SW480 (cell line): ENCODE measurements at regions not wholly inside any gene's neighbourhood (a gene's known extent, or its start where the extent isn't known, plus 50 kb on each side); places are given as distances from the start of the nearest gene placed in this dataset.
"Not testable (repeated sequence)": the region's sequence is repeated elsewhere in the genome, so short reads cannot be mapped to it uniquely, and the experiment has no call there.

Experiments
- DNase-seq: peaks from one replicate; pipeline ENCODE4 v3.0.0-alpha.2; 2016; ENCODE audit warnings: low spot score

- no peak for DNase-seq
Observed at GRCh38 chrX:3509934-3510333, 163.5 kb upstream of the MXRA5 start.

DNA sequence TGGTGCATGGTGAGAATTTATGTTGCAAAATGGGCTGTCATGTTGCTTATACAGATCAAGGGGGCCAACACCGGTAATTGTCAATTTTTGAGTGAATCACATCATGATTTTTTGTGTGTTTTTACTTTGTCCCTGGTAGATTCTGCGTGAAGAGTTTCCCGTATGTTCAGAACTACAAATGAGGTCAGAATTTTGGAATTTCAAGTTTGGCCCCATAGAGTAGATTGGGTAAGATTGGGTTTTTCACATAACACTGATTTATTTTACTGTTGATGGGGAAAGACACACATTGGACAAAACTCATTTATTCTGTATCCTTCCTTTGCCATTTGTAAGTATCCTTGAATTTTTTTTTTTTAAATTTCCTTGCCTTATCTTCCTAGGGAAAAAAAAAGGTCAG is 158.5 kb upstream of the MXRA5 start:
- no peak for DNase-seq

DNA sequence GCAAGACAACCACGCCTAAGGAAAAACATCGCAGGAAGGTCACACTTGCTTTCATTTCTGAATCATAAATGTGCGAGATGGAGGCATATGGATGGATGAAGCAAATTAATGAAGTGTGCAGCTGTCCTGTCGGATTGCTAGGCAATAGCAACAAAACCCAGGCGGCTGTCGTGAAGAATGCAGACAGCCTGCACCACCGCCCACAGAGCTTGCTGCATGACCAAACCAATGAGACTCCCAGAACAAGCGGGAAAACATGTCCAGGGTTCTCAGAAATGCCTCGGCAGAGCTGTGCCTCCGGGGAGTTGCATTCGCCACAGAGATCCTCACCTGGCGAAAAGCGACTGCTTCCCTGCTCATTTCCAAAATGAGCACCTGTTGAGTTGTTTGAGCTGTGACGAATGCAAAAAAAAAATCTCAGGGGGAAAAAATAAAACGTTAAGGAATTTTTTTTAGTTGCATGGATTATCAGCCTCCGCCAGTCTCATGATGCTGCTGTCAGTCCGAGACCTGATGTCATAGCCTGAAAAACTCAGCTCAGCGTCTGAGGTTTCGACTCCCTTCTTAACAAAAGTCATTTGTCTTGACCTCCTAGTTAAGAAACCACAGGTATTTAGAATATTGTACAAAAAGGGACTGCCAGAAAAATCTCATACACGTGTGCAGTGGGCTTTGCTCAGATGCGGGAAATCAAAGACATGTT is 155.5 kb upstream of the MXRA5 start:
- no peak for DNase-seq

DNA sequence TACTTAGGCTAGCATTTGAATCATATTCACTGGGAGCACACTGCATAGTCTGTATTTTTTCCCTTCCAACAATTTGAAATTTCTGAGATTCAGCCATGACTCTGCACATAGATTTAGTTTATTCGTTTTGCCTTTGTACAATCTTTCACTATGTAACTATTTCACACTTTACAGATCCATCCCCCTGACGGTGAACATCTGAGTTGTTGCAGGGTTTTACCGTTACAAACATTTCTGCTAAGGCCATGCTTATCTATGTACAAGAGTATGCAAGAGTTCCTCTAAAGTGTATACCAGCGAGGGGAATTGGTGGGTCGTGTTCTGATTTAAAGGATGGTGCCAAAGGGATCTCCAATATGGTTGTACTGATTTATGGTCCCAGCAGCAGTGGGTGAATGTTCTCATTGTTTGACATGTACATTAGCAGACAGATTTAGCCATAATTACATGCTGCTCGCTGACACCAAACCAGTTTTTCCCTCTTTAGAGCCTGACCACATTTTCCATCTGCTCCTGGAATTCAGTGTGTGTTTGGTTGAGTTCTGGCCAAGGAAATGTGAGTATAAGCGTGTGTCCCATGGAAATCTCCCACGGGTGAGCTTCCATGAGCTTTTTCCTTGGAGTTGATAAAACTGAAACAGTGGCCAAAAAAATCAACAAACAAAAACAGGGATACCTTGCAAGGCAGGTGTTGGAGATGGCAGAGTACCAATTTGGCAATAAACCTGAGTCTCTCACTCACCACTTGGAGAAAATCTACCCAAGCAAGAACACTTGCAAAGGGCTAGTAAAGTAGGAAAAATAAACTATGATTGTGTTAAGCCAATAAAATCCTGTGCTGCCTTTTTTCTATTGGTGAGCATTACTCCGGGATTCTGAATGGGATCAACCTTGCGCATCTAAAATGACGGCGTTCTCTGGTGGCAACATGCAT is 149.7 kb upstream of the MXRA5 start:
- DNase-seq: not testable (repeated sequence)

- no peak for DNase-seq
Observed at GRCh38 chrX:3493605-3494004, 147.2 kb upstream of the MXRA5 start.

- no peak for DNase-seq
Observed at GRCh38 chrX:3485727-3486126, 139.3 kb upstream of the MXRA5 start.

GRCh38 chrX:3479026-3479425 is 132.6 kb upstream of the MXRA5 start:
- DNase-seq: no peak

GRCh38 chrX:3476973-3477372 is 130.5 kb upstream of the MXRA5 start:
- DNase-seq: no peak

DNA sequence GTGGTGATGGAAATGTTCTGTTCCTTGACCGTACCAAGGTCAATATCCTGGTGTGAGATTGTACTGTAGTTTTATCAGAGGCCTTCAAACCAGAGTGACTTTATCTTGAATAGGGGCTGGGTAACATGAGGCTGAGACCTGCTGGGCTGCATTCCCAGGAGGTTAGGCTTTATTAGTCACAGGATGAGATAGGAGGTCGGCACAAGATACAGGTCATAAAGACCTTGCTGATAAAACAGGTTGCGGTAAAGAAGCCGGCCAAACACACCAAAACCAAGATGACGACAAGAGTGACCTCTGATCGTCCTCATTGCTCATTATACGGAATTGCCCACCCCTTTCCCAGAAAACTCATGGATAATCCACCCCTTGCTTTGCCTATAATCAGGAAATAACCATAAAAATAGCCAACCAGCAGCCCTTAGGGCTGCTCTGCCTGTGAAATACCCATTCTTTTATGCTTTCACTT is 123.8 kb upstream of the MXRA5 start:
- DNase-seq: not testable (repeated sequence)

- no peak for DNase-seq
Observed at GRCh38 chrX:3468031-3468430, 121.6 kb upstream of the MXRA5 start.

GRCh38 chrX:3465017-3465416 is 118.6 kb upstream of the MXRA5 start:
- no peak for DNase-seq

DNA sequence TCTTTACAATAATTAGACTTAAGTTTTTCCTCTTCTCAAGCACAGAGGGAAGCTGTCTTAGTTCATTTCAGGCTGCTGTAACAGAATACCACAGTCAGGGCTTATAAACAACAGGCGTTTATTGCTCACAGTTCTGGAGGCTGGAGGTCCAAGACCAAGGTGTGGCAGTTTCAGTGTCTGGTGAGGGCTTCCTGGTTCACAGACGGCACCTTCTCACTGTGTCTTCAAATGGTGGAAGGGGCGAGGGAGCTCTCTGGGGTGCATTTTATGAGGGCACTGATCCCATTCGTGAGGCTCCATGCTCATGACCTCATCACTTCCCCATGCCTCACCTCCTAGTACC is 115.7 kb upstream of the MXRA5 start:
- DNase-seq: no peak

GRCh38 chrX:3461397-3462165 is 115.1 kb upstream of the MXRA5 start:
- no peak for DNase-seq

- DNase-seq: no peak
Observed at GRCh38 chrX:3455796-3456195, 109.3 kb upstream of the MXRA5 start.

- no peak for DNase-seq
Observed at GRCh38 chrX:3451571-3451970, 105.1 kb upstream of the MXRA5 start.

GRCh38 chrX:3450881-3451570 is 104.6 kb upstream of the MXRA5 start:
- no peak for DNase-seq

- no peak for DNase-seq
Observed at GRCh38 chrX:3449287-3449686, 102.8 kb upstream of the MXRA5 start.

DNA sequence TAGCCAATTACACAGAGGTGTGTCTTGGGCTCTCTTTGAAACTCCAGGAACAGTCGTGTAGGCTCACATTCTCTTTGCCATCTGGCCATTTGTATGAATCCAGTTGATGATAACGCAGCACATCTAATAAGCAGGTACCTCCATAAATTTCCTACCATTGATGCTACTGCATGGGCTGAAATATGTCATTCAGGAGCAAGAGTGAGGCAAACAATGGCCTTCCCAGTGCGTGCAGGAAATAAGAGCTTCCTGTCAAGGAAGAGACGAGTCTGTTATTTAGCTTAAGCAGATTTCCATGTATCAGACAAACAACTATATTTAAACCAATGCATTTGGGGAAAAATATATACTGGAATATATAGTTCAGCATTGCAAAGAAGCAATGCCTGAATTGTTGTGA is 102.1 kb upstream of the MXRA5 start:
- no peak for DNase-seq

- no peak for DNase-seq
Observed at GRCh38 chrX:3445806-3446490, 99.5 kb upstream of the MXRA5 start.

DNA sequence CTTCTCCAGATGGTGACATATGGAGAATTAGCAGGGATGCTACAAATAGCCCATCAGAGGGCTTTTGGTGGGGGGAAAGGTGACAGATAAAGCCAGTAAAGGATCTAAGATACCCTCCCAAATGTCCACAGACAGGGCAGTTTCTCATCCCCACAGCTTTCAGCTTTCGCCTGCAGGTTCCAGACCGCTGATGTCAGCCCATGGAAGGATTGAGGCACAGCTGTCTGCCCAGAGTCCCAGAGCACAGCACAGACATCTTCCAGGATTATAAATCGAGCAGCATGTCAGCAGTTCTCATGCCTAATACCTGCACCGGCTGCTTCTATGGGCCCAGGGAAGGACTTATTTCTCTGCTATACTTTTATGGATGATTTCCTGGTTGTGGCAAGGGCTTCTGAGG is 96.7 kb upstream of the MXRA5 start:
- DNase-seq: no peak

DNA sequence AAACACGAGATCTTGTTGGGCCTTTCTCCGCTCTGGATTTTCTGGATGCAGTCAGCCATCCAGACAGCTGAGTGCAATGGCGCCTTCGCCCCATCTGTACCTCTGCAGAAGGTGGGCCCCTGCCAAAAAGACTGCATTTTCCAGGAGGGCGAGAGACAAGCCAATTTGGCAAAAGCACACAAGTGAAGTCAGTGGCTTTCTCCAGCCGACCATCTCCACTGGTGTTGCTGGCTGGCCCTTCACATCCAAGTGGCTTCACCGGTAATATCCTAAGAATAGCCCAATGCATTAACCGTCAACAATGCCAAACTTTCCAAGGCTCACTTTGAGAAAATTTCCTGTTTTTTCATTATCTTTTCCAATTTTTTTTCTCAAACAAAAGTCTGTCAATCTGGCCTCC is 96.2 kb upstream of the MXRA5 start:
- no peak for DNase-seq
